Ectodermal cell (in vitro differentiated cells): ENCODE measurements at regions not wholly inside any gene's neighbourhood (a gene's known extent, or its start where the extent isn't known, plus 50 kb on each side); places are given as distances from the start of the nearest gene placed in this dataset.

ENCODE experiments used
- H3K27ac ChIP-seq: 2 replicates; pipeline ENCODE4 v1.7.0; 2013; ENCODE audit warnings: mild to moderate bottlenecking, low read depth, low read length; ENCODE audit not compliant: insufficient read depth, poor library complexity, severe bottlenecking
- H3K27me3 ChIP-seq: 2 replicates; pipeline ENCODE4 v1.7.0; 2013; ENCODE audit warnings: mild to moderate bottlenecking, low read length; ENCODE audit not compliant: insufficient read depth, control insufficient read depth, poor library complexity, severe bottlenecking
- H3K36me3 ChIP-seq: one replicate; pipeline ENCODE4 v1.7.0; 2013; ENCODE audit warnings: low read length; ENCODE audit not compliant: control insufficient read depth, insufficient read depth
- H3K4me1 ChIP-seq: one replicate; pipeline ENCODE4 v1.7.0; 2013; ENCODE audit warnings: low read length; ENCODE audit not compliant: control insufficient read depth, insufficient read depth
- H3K4me3 ChIP-seq: 2 replicates; pipeline ENCODE4 v1.7.0; 2013; ENCODE audit warnings: low read depth, low read length, control low read depth; ENCODE audit not compliant: insufficient read depth
- H3K9me3 ChIP-seq: 2 replicates; pipeline ENCODE4 v1.7.0; 2013; ENCODE audit warnings: mild to moderate bottlenecking, low read length, moderate library complexity; ENCODE audit not compliant: control insufficient read depth
- whole genome bisulfite sequencing, 2 experiments: methylation state at CpG; one replicate each; pipeline ENCODE4 v1.1.7; 2013; ENCODE audit warnings: missing lambda C conversion rate in 2 of 2; 5-methylcytosine and 5-hydroxymethylcytosine counted together

- Histone ChIP-seq H3K27ac (no peak overlapping the region), H3K36me3 (no peaks in the 10 kb centered on the region), H3K27me3 (no peaks in the 10 kb centered on the region), H3K9me3 (no peaks in the 10 kb centered on the region), H3K4me3 (no peak overlapping the region), H3K4me1 (peaks cover 5% of the 10 kb centered on the region)
These were observed 260.6 kb upstream of the LINC00305 start for GRCh38 chr18:64409511-64409910.

DNA sequence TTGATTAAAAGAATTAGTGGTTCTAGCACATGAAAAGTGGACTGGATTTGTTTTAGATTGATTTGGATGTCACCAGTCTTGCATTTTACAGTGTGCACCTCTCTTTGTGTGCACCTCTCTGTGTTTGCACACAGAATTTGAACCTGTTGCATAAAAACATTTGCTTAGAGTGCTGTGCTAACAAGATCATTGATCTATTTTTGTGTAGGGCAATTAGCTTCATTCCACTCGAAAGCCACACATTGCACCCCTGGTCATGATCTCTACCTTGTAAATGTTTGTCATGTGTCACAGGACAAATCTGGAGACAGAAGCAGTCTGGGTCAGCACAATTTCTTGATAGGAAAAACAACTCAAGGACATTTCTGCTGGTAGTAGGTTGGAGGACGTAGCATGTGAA, 258.7 kb upstream of the LINC00305 start:
- Histone ChIP-seq H3K4me3 (no peak overlapping the region), H3K27me3 (no peaks in the 10 kb centered on the region), H3K36me3 (no peaks in the 10 kb centered on the region), H3K9me3 (no peaks in the 10 kb centered on the region), H3K4me1 (peaks cover 5% of the 10 kb centered on the region), H3K27ac (no peak overlapping the region)
- WGBS, 2 experiments = 94 to 100% methylated on average over 2 of the region's 2 CpGs

- Histone ChIP-seq H3K27ac (no peak overlapping the region), H3K4me1 (no peaks in the 10 kb centered on the region), H3K9me3 (no peaks in the 10 kb centered on the region), H3K36me3 (no peaks in the 10 kb centered on the region), H3K27me3 (no peaks in the 10 kb centered on the region), H3K4me3 (no peak overlapping the region)
- WGBS, 2 experiments = 97 to 100% methylated on average over 3 of the region's 4 CpGs
These were observed 256.3 kb upstream of the LINC00305 start for GRCh38 chr18:64405161-64405560.

- Histone ChIP-seq H3K27ac (no peak overlapping the region), H3K27me3 (no peaks in the 10 kb centered on the region), H3K4me1 (no peaks in the 10 kb centered on the region), H3K4me3 (no peak overlapping the region), H3K9me3 (no peaks in the 10 kb centered on the region), H3K36me3 (no peaks in the 10 kb centered on the region)
- WGBS, 2 experiments = 89 to 100% methylated on average over 1 of the region's 2 CpGs
These were observed 255.1 kb upstream of the LINC00305 start for GRCh38 chr18:64403784-64404503.

GRCh38 chr18:64402636-64403035, 253.7 kb upstream of the LINC00305 start:
- 90 to 92% methylated on average over 1 of the region's 1 CpG for WGBS, 2 experiments
- no peaks in the 10 kb centered on the region for H3K27me3 ChIP-seq

GRCh38 chr18:64401268-64402060, 252.6 kb upstream of the LINC00305 start:
- H3K27ac ChIP-seq = no peak overlapping the region
- H3K27me3 ChIP-seq = no peaks in the 10 kb centered on the region
- no peaks in the 10 kb centered on the region for H3K36me3 ChIP-seq
- no peak overlapping the region for H3K4me3 ChIP-seq
- H3K4me1 ChIP-seq = no peaks in the 10 kb centered on the region
- 89 to 100% methylated on average over 1 of the region's 1 CpG for WGBS, 2 experiments
- no peaks in the 10 kb centered on the region for H3K9me3 ChIP-seq

More at GRCh38 chr18:64402636-64403035, 253.7 kb upstream of the LINC00305 start:
- no peaks in the 10 kb centered on the region for H3K36me3 ChIP-seq
- no peak overlapping the region for H3K4me3 ChIP-seq
- H3K9me3 ChIP-seq = no peaks in the 10 kb centered on the region
- no peak overlapping the region for H3K27ac ChIP-seq
- no peaks in the 10 kb centered on the region for H3K4me1 ChIP-seq

GRCh38 chr18:64399566-64399965, 250.7 kb upstream of the LINC00305 start:
- H3K9me3 ChIP-seq = no peaks in the 10 kb centered on the region
- H3K36me3 ChIP-seq = no peaks in the 10 kb centered on the region
- H3K27me3 ChIP-seq = no peaks in the 10 kb centered on the region
- H3K4me3 ChIP-seq = no peak overlapping the region
- H3K4me1 ChIP-seq = no peaks in the 10 kb centered on the region
- WGBS, 2 experiments = 92% methylated on average over 3 of the region's 3 CpGs
- no peak overlapping the region for H3K27ac ChIP-seq

GRCh38 chr18:64398320-64398719, 249.4 kb upstream of the LINC00305 start:
- no peaks in the 10 kb centered on the region for H3K4me1 ChIP-seq

GRCh38 chr18:64392202-64392601, 243.3 kb upstream of the LINC00305 start:
- Histone ChIP-seq H3K27me3 (no peaks in the 10 kb centered on the region), H3K4me3 (no peak overlapping the region), H3K36me3 (no peaks in the 10 kb centered on the region), H3K9me3 (no peaks in the 10 kb centered on the region), H3K4me1 (no peaks in the 10 kb centered on the region), H3K27ac (no peak overlapping the region)
- 69 to 100% methylated on average over 1 of the region's 1 CpG for WGBS, 2 experiments

More at GRCh38 chr18:64398320-64398719, 249.4 kb upstream of the LINC00305 start:
- 83 to 100% methylated on average over 1 of the region's 1 CpG for WGBS, 2 experiments
- Histone ChIP-seq H3K9me3 (no peaks in the 10 kb centered on the region), H3K4me3 (no peak overlapping the region), H3K36me3 (no peaks in the 10 kb centered on the region), H3K27me3 (no peaks in the 10 kb centered on the region), H3K27ac (no peak overlapping the region)

- Histone ChIP-seq H3K27ac (no peak overlapping the region), H3K36me3 (no peaks in the 10 kb centered on the region), H3K4me1 (no peaks in the 10 kb centered on the region), H3K9me3 (no peaks in the 10 kb centered on the region), H3K4me3 (no peak overlapping the region), H3K27me3 (no peaks in the 10 kb centered on the region)
- WGBS, 2 experiments = 73% methylated on average over 1 of the region's 1 CpG; no CpG with 5 or more reads in 1 of the 2 experiments
These were observed 235.2 kb upstream of the LINC00305 start for GRCh38 chr18:64384101-64384500.
